ENCODE measurements at regions not wholly inside any gene's neighbourhood (a gene's known extent, or its start where the extent isn't known, plus 50 kb on each side); places are given as distances from the start of the nearest gene placed in this dataset.

- Histone ChIP-seq H3K36me3 (no peaks in the 10 kb centered on the region), H3K27ac (no peak overlapping the region), H3K4me3 (no peak overlapping the region), H3K4me1 (no peaks in the 10 kb centered on the region), H3K9me3 (no peaks in the 10 kb centered on the region), H3K27me3 (no peaks in the 10 kb centered on the region)
- TF ChIP-seq POLR2A (IDR thresholded peaks at IDR 0.05) (no peak), POLR2AphosphoS5 (IDR thresholded peaks at IDR 0.05; ENCODE audit: insufficient read depth in 1 of 2, low read depth in 1 of 2) (no peak), CTCF (IDR thresholded peaks at IDR 0.05) (no peak)
- no peak for DNase-seq (ENCODE audit: extremely low spot score in 2 of 2)
- intact Hi-C loops (cut with DNase I): loop anchor here (10.0 kb wide), 1 partner anchor 1397 kb away; no protein-coding TSS in a partner anchor
Observed at GRCh38 chr3:44128057-44128775, 113.5 kb upstream of the TOPAZ1 start.

- Histone ChIP-seq H3K27ac (no peak overlapping the region), H3K9me3 (no peaks in the 10 kb centered on the region), H3K27me3 (no peaks in the 10 kb centered on the region), H3K4me3 (no peak overlapping the region), H3K36me3 (no peaks in the 10 kb centered on the region), H3K4me1 (no peaks in the 10 kb centered on the region)
- no peak for TF ChIP-seq CTCF (IDR thresholded peaks at IDR 0.05)
- no peak for TF ChIP-seq POLR2A (IDR thresholded peaks at IDR 0.05)
- TF ChIP-seq POLR2AphosphoS5 (IDR thresholded peaks at IDR 0.05; ENCODE audit: insufficient read depth in 1 of 2, low read depth in 1 of 2): no peak
- no peak for DNase-seq (ENCODE audit: extremely low spot score in 2 of 2)
- intact Hi-C loops (cut with DNase I): no loop called here
Observed at GRCh38 chr3:44130249-44130648, 111.4 kb upstream of the TOPAZ1 start.

- Histone ChIP-seq H3K4me1 (no peaks in the 10 kb centered on the region), H3K9me3 (no peaks in the 10 kb centered on the region), H3K27me3 (no peaks in the 10 kb centered on the region), H3K36me3 (no peaks in the 10 kb centered on the region), H3K4me3 (no peak overlapping the region), H3K27ac (no peak overlapping the region)
- TF ChIP-seq POLR2AphosphoS5 (IDR thresholded peaks at IDR 0.05; ENCODE audit: insufficient read depth in 1 of 2, low read depth in 1 of 2): no peak
- TF ChIP-seq POLR2A (IDR thresholded peaks at IDR 0.05): no peak
- no peak for TF ChIP-seq CTCF (IDR thresholded peaks at IDR 0.05)
- intact Hi-C loops (cut with DNase I): no loop called here
- no peak for DNase-seq (ENCODE audit: extremely low spot score in 2 of 2)
Observed at GRCh38 chr3:44132061-44132460, 109.6 kb upstream of the TOPAZ1 start.

- Histone ChIP-seq H3K36me3 (no peaks in the 10 kb centered on the region), H3K4me1 (no peaks in the 10 kb centered on the region), H3K27ac (no peak overlapping the region), H3K27me3 (no peaks in the 10 kb centered on the region), H3K4me3 (no peak overlapping the region), H3K9me3 (no peaks in the 10 kb centered on the region)
- TF ChIP-seq CTCF (IDR thresholded peaks at IDR 0.05): no peak
- TF ChIP-seq POLR2A (IDR thresholded peaks at IDR 0.05): no peak
- no peak for TF ChIP-seq POLR2AphosphoS5 (IDR thresholded peaks at IDR 0.05; ENCODE audit: insufficient read depth in 1 of 2, low read depth in 1 of 2)
- DNase-seq (ENCODE audit: extremely low spot score in 2 of 2): no peak
- intact Hi-C loops (cut with DNase I): no loop called here
Observed at GRCh38 chr3:44132593-44132992, 109.1 kb upstream of the TOPAZ1 start.

- DNase-seq (ENCODE audit: extremely low spot score in 2 of 2): no peak
- Histone ChIP-seq H3K27ac (no peak overlapping the region), H3K4me3 (no peak overlapping the region), H3K9me3 (no peaks in the 10 kb centered on the region), H3K4me1 (no peaks in the 10 kb centered on the region), H3K27me3 (no peaks in the 10 kb centered on the region), H3K36me3 (no peaks in the 10 kb centered on the region)
- intact Hi-C loops (cut with DNase I): no loop called here
- TF ChIP-seq CTCF (IDR thresholded peaks at IDR 0.05): no peak
- no peak for TF ChIP-seq POLR2A (IDR thresholded peaks at IDR 0.05)
- TF ChIP-seq POLR2AphosphoS5 (IDR thresholded peaks at IDR 0.05; ENCODE audit: insufficient read depth in 1 of 2, low read depth in 1 of 2): no peak
Observed at GRCh38 chr3:44136421-44136820, 105.3 kb upstream of the TOPAZ1 start.

Data from vagina (tissue), 2 donors.